Astrocyte of the spinal cord (primary cell): ENCODE measurements at regions not wholly inside any gene's neighbourhood (a gene's known extent, or its start where the extent isn't known, plus 50 kb on each side); places are given as distances from the start of the nearest gene placed in this dataset.

ENCODE experiments used
- DNase-seq: peaks from one replicate; pipeline ENCODE4 v3.0.0; 2011; ENCODE audit warnings: low read depth, low spot score
- H3K4me3 ChIP-seq: 2 replicates; pipeline ENCODE4 v1.5.1; 2011; ENCODE audit warnings: low read depth, mild to moderate bottlenecking, low read length, moderate library complexity
- CTCF ChIP-seq: IDR thresholded peaks from 2 replicates; pipeline ENCODE4 v1.5.1; 2012; ENCODE audit warnings: low read depth, mild to moderate bottlenecking, low read length, inconsistent platforms
- in situ Hi-C: cut with HindIII; loops from 2 replicates; pipeline ENCODE4 v1.10.0; 2017; ENCODE audit warnings: low sequenced_read_pairs

- no peak overlapping the region for H3K4me3 ChIP-seq
- no peak for TF ChIP-seq CTCF
- in situ Hi-C loops = no loop called here
- no peak for DNase-seq
Measured at GRCh38 chr4:138449938-138450337, 207.8 kb upstream of the SLC7A11 start.

DNA sequence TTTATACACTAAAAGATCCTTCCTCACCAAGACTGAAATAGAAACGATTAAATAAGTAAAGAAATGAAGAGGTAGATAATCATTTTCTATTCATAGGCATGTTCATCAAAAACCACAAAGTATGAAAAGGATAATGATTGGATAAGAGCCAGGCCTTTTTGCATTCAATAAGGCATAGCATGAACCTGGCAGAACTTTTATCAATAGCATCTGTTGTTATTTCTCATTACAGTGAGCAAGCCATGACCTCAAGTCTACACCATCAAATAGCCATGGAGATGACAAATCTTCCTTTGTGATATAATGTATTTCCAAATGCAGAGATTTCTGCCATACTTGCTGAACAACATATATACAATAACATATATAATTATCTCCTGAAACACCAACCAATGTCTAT lies 206.0 kb upstream of the SLC7A11 start:
- in situ Hi-C loops = no loop called here
- no peak for TF ChIP-seq CTCF
- no peak for DNase-seq

DNA sequence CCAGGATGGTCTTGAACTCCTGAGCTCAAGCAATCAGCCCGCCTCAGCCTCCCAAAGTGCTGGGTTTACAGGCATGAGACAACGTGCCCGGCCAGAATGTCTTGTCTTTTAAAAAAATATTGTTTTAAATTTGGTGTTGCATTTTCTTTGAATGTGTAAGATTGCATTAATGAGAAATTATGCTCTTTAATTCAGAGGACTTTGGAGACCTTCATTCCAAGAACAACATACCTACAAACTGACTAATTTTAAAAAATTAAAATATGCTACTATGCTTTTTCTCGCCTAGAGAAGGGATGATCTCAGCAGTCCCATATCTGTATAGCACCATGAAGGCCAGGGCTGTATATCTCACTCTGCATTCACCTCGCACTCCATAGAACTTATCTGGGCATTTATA lies 204.3 kb upstream of the SLC7A11 start:
- DNase-seq = no peak
- no peak overlapping the region for H3K4me3 ChIP-seq
- no peak for TF ChIP-seq CTCF
- in situ Hi-C loops = no loop called here

More for the DNA sequence above, 206.0 kb upstream of the SLC7A11 start:
- no peak overlapping the region for H3K4me3 ChIP-seq

GRCh38 chr4:138445098-138445497 lies 202.9 kb upstream of the SLC7A11 start:
- in situ Hi-C loops = no loop called here
- DNase-seq = peak; percentile 16
- no peak for TF ChIP-seq CTCF
- H3K4me3 ChIP-seq = no peak overlapping the region

DNA sequence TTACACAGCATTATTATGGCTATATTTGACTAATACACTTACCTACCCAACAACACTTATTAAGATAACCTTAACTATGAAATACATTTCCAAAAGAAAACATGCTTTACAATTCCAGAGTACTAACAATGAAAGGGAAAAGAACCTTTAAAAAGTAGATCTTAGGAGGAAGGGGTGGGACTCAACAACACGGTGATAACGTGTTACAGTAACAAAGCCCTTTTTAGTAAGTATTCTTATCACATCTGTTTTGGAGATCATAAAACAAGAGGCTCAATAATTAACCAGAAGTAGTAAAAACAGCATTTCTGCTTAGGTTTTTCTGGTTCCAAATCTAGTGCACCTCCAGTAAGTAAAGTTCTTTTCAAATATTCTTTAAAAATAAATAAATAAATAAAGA lies 202.1 kb upstream of the SLC7A11 start:
- in situ Hi-C loops = no loop called here
- no peak for TF ChIP-seq CTCF
- no peak overlapping the region for H3K4me3 ChIP-seq
- DNase-seq = no peak

GRCh38 chr4:138439143-138439581 lies 197.0 kb upstream of the SLC7A11 start:
- peak; percentile 27 for DNase-seq
- H3K4me3 ChIP-seq = no peak overlapping the region
- in situ Hi-C loops = no loop called here
- no peak for TF ChIP-seq CTCF

DNA sequence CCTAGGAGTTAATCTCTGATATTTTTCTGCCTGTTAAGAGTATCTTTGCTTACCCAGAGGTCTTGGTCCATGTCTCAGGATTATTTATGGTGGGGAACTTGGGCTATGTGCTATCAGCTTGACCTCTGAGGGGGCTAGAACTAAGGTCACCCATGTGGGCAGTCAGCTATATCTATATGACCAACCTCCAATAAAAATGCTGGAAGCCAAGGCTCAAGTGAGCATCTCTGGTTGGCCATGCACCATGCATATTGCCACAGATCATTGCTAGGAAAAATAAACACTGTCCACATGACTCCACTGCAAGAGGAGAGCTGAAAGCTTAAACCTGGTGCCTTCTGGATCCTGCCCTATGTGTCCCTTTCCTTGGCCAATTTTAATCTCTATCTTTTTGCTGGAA lies 196.5 kb upstream of the SLC7A11 start:
- TF ChIP-seq CTCF = no peak
- DNase-seq = peak; percentile 28
- in situ Hi-C loops = no loop called here
- H3K4me3 ChIP-seq = no peak overlapping the region
